ENCODE measurements at regions not wholly inside any gene's neighbourhood (a gene's known extent, or its start where the extent isn't known, plus 50 kb on each side); places are given as distances from the start of the nearest gene placed in this dataset.

DNA sequence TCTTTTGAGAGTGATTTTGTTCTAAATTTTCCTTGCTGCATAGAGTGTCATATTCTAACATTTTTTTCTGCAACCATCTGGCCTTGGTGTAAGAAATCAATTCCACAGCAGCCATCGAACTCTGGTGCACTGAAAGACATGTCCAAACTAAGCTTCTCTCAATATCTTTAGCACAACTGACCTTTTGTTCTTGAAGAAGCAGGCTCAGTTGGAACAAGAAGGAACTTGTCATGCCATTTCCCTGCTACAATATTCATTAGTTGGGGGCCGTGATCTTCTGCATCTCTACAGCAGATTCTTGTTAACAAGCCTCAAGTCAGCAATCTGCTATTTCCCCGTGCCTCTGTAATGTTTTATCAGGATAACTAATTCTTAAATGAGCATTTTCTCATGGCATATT, 1305.6 kb downstream of the CDH11 start:
- Histone ChIP-seq H2AFZ (no peak overlapping the region), H3K79me2 (no peaks in the 10 kb centered on the region), H3K4me3 (no peak overlapping the region)

DNA sequence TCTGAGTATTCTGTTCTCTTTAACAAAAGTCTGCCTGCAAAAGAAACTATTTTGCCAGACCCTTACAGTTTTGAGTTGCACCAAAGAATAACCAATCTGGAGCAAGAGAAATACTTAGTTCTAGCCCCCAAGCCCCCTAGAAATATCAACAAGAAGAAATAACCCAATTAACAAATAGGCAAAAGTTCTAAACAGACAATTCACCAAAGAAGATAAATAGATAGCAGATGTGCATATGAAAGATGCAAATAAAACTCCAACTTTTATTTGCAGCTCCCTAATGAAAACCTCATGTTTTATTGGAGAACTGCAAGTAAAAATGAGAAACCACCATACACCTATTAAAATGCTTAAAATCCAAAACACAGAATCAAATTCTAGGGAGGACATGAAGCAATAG, 1308.0 kb downstream of the CDH11 start:
- Histone ChIP-seq H4K20me1 (ENCODE audit: insufficient read depth, poor library complexity, severe bottlenecking) (no peaks in the 10 kb centered on the region), H3K4me1 (ENCODE audit: insufficient read depth) (no peaks in the 10 kb centered on the region), H3K4me2 (no peak overlapping the region), H3K9me2 (replicated peaks; ENCODE audit: insufficient read depth) (no peaks in the 10 kb centered on the region), H2AFZ (no peak overlapping the region), H3K36me3 (replicated peaks; ENCODE audit: insufficient read depth, low read depth) (no peaks in the 10 kb centered on the region), H3K4me3 (no peak overlapping the region), H3K79me2 (no peaks in the 10 kb centered on the region), H3K27ac (peak overlapping the region; percentile 26), H3K27me3 (peaks cover 2% of the 10 kb centered on the region), H3K9me3 (ENCODE audit: low read depth) (no peaks in the 10 kb centered on the region)
- no peak for TF ChIP-seq EZH2 (IDR thresholded peaks at IDR 0.05; ENCODE audit: borderline replicate concordance)
- TF ChIP-seq, protein P1, sequence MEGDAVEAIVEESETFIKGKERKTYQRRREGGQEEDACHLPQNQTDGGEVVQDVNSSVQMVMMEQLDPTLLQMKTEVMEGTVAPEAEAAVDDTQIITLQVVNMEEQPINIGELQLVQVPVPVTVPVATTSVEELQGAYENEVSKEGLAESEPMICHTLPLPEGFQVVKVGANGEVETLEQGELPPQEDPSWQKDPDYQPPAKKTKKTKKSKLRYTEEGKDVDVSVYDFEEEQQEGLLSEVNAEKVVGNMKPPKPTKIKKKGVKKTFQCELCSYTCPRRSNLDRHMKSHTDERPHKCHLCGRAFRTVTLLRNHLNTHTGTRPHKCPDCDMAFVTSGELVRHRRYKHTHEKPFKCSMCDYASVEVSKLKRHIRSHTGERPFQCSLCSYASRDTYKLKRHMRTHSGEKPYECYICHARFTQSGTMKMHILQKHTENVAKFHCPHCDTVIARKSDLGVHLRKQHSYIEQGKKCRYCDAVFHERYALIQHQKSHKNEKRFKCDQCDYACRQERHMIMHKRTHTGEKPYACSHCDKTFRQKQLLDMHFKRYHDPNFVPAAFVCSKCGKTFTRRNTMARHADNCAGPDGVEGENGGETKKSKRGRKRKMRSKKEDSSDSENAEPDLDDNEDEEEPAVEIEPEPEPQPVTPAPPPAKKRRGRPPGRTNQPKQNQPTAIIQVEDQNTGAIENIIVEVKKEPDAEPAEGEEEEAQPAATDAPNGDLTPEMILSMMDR (IDR thresholded peaks at IDR 0.05; ENCODE audit: poor library complexity): no peak
- TF ChIP-seq EZH2phosphoT487 (IDR thresholded peaks at IDR 0.05; ENCODE audit: low read depth, severe bottlenecking, unreplicated experiment): peak; percentile 94
- DNase-seq (ENCODE audit: low spot score): no peak

More for the DNA sequence above, 1305.6 kb downstream of the CDH11 start:
- Histone ChIP-seq H3K9me2 (replicated peaks; ENCODE audit: insufficient read depth) (no peaks in the 10 kb centered on the region), H3K27ac (no peak overlapping the region), H3K4me2 (no peak overlapping the region), H3K4me1 (ENCODE audit: insufficient read depth) (no peaks in the 10 kb centered on the region), H4K20me1 (ENCODE audit: insufficient read depth, poor library complexity, severe bottlenecking) (no peaks in the 10 kb centered on the region), H3K27me3 (peaks cover 2% of the 10 kb centered on the region), H3K9me3 (ENCODE audit: low read depth) (no peaks in the 10 kb centered on the region), H3K36me3 (replicated peaks; ENCODE audit: insufficient read depth, low read depth) (no peaks in the 10 kb centered on the region)
- TF ChIP-seq, protein P1 (IDR thresholded peaks at IDR 0.05; ENCODE audit: poor library complexity): no peak
- TF ChIP-seq EZH2 (IDR thresholded peaks at IDR 0.05; ENCODE audit: borderline replicate concordance) (no peak), EZH2phosphoT487 (IDR thresholded peaks at IDR 0.05; ENCODE audit: low read depth, severe bottlenecking, unreplicated experiment) (no peak)
- whole genome bisulfite sequencing (ENCODE audit: low lambda C conversion rate, missing lambda C conversion rate): 74% methylated on average over 3 of the region's 3 CpGs
- no peak for DNase-seq (ENCODE audit: low spot score)

DNA sequence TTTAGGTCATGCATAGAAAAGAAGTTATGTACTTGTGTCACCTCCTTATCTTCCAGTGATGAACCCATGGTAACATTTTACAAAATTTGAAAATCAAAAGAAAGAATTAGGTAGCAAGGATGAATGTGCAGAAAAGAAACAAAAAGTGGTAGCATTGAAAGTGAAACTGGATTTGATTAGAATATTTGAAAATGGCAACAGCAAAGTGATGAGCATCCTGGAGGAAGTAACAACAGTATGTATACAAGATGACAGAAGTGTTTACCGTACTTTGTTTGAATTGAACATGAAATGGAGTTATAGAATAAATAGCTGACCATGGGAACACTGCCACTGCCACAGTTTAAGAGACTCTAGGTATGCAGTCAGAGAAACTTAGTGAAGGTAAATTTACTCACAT, 1313.1 kb downstream of the CDH11 start:
- no peak for DNase-seq (ENCODE audit: low spot score)
- Histone ChIP-seq H3K36me3 (replicated peaks; ENCODE audit: insufficient read depth, low read depth) (no peaks in the 10 kb centered on the region), H3K4me2 (no peak overlapping the region), H3K79me2 (no peaks in the 10 kb centered on the region), H3K4me1 (ENCODE audit: insufficient read depth) (no peaks in the 10 kb centered on the region), H3K27me3 (peaks cover 2% of the 10 kb centered on the region), H3K9me2 (replicated peaks; ENCODE audit: insufficient read depth) (no peaks in the 10 kb centered on the region), H4K20me1 (ENCODE audit: insufficient read depth, poor library complexity, severe bottlenecking) (no peaks in the 10 kb centered on the region), H3K27ac (no peak overlapping the region), H3K4me3 (no peak overlapping the region), H3K9me3 (ENCODE audit: low read depth) (no peaks in the 10 kb centered on the region), H2AFZ (no peak overlapping the region)
- 73% methylated on average over 1 of the region's 1 CpG for WGBS (ENCODE audit: low lambda C conversion rate, missing lambda C conversion rate)
- TF ChIP-seq EZH2 (IDR thresholded peaks at IDR 0.05; ENCODE audit: borderline replicate concordance) (no peak), EZH2phosphoT487 (IDR thresholded peaks at IDR 0.05; ENCODE audit: low read depth, severe bottlenecking, unreplicated experiment) (no peak)
- TF ChIP-seq, protein P1 (IDR thresholded peaks at IDR 0.05; ENCODE audit: poor library complexity): no peak
